T-helper 2 cell treated with Interferon-gamma antibody and Interleukin-4, amounts not matched to agents 100 ng/mL and 5 ng/mL, for 36 hours (primary cell): ENCODE measurements at regions not wholly inside any gene's neighbourhood (a gene's known extent, or its start where the extent isn't known, plus 50 kb on each side); places are given as distances from the start of the nearest gene placed in this dataset.
"Not testable (repeated sequence)": the region's sequence is repeated elsewhere in the genome, so short reads cannot be mapped to it uniquely, and the experiment has no call there.

Experiments used
- intact Hi-C: fragments of 100-400 bp; cut with micrococcal nuclease; formaldehyde crosslinking; loops from one replicate; pipeline ENCODE4 v1.15.1; 2023

- intact Hi-C loops = no loop called here
Measured at GRCh38 chr5:109630093-109630492, 59.6 kb upstream of the MAN2A1 start.

GRCh38 chr5:109628591-109628990 lies 61.1 kb upstream of the MAN2A1 start:
- intact Hi-C loops = no loop called here

- intact Hi-C loops = not testable (repeated sequence)
Measured at GRCh38 chr5:109621266-109621665, 68.5 kb upstream of the MAN2A1 start.

- intact Hi-C loops = no loop called here
Measured at GRCh38 chr5:109620651-109621050, 69.1 kb upstream of the MAN2A1 start.

GRCh38 chr5:109619606-109620005 lies 70.1 kb upstream of the MAN2A1 start:
- intact Hi-C loops = no loop called here

- intact Hi-C loops = no loop called here
Measured at GRCh38 chr5:109619021-109619460, 70.7 kb upstream of the MAN2A1 start.

- intact Hi-C loops = no loop called here
Measured at GRCh38 chr5:109614981-109615380, 74.7 kb upstream of the MAN2A1 start.

- intact Hi-C loops = no loop called here
Measured at GRCh38 chr5:109614301-109614700, 75.4 kb upstream of the MAN2A1 start.

GRCh38 chr5:109612278-109612905 lies 77.3 kb upstream of the MAN2A1 start:
- intact Hi-C loops = no loop called here

GRCh38 chr5:109611505-109611904 lies 78.2 kb upstream of the MAN2A1 start:
- intact Hi-C loops = no loop called here

GRCh38 chr5:109611061-109611460 lies 78.7 kb upstream of the MAN2A1 start:
- intact Hi-C loops = no loop called here

- intact Hi-C loops = no loop called here
Measured at GRCh38 chr5:109610581-109610980, 79.1 kb upstream of the MAN2A1 start.

GRCh38 chr5:109605207-109605730 lies 84.5 kb upstream of the MAN2A1 start:
- intact Hi-C loops = no loop called here

GRCh38 chr5:109604758-109605157 lies 85.0 kb upstream of the MAN2A1 start:
- intact Hi-C loops = no loop called here

GRCh38 chr5:109601736-109602135 lies 88.0 kb upstream of the MAN2A1 start:
- intact Hi-C loops = no loop called here

- intact Hi-C loops = no loop called here
Measured at GRCh38 chr5:109597893-109598292, 91.8 kb upstream of the MAN2A1 start.

- intact Hi-C loops = no loop called here
Measured at GRCh38 chr5:109594217-109594616, 95.5 kb upstream of the MAN2A1 start.

GRCh38 chr5:109590799-109591198 lies 98.9 kb upstream of the MAN2A1 start:
- intact Hi-C loops = no loop called here

GRCh38 chr5:109589986-109590385 lies 99.7 kb upstream of the MAN2A1 start:
- intact Hi-C loops = no loop called here

GRCh38 chr5:109589239-109589638 lies 100.5 kb upstream of the MAN2A1 start:
- intact Hi-C loops = no loop called here

GRCh38 chr5:109588281-109589035 lies 101.3 kb upstream of the MAN2A1 start:
- intact Hi-C loops = no loop called here

GRCh38 chr5:109584986-109585599 lies 104.6 kb upstream of the MAN2A1 start:
- intact Hi-C loops = no loop called here
